GM12878 (cell line): ENCODE measurements at regions not wholly inside any gene's neighbourhood (a gene's known extent, or its start where the extent isn't known, plus 50 kb on each side); places are given as distances from the start of the nearest gene placed in this dataset.

ENCODE experiments used
- BRCA1 ChIP-seq: IDR thresholded peaks from 2 replicates; pipeline ENCODE4 v1.6.1; 2011; ENCODE audit warnings: low read depth, low read length, improper control_type of control experiment
- CBX5 ChIP-seq: sonication (generic); IDR thresholded peaks from 2 replicates; pipeline ENCODE4 v1.6.1; 2016; ENCODE audit warnings: low read depth, moderate library complexity, mild to moderate bottlenecking, inconsistent platforms
- CHD2 ChIP-seq: IDR thresholded peaks from 2 replicates; pipeline ENCODE4 v1.6.1; 2011; ENCODE audit warnings: low read depth, low read length, improper control_type of control experiment, borderline replicate concordance
- CREB1 ChIP-seq: IDR thresholded peaks from 2 replicates; pipeline ENCODE4 v1.6.1; 2012; ENCODE audit warnings: low read depth, mild to moderate bottlenecking, inconsistent platforms
- EP300 ChIP-seq, 2 experiments: fragments of 150-350 bp in 1 of 2; IDR thresholded peaks; 2 replicates each; pipeline ENCODE4 v1.6.1; 2011 to 2012; ENCODE audit warnings: low read depth in 2 of 2, low read length in 2 of 2, borderline replicate concordance in 1 of 2, improper control_type of control experiment in 1 of 2, inconsistent platforms in 1 of 2; ENCODE audit not compliant: control insufficient read depth in 1 of 2
- ESRRA ChIP-seq: IDR thresholded peaks from 2 replicates; pipeline ENCODE4 v1.6.1; 2012; ENCODE audit warnings: mild to moderate bottlenecking, low read length, improper control_type of control experiment
- FOS ChIP-seq: IDR thresholded peaks from 3 replicates; pipeline ENCODE4 v1.6.1; 2011; ENCODE audit warnings: borderline replicate concordance; ENCODE audit not compliant: insufficient read length; ENCODE audit errors: extremely low read depth
- JUNB ChIP-seq: IDR thresholded peaks from 2 replicates; pipeline ENCODE4 v1.6.1; 2016; ENCODE audit warnings: antibody characterized with exemption, mild to moderate bottlenecking
- MTA3 ChIP-seq: IDR thresholded peaks from 2 replicates; pipeline ENCODE4 v1.6.1; 2012; ENCODE audit warnings: low read length, inconsistent platforms, borderline replicate concordance
- NRF1 ChIP-seq: conservative IDR thresholded peaks from 2 replicates; pipeline ENCODE4 v1.6.1; 2011; ENCODE audit warnings: mild to moderate bottlenecking, low read depth, low read length, improper control_type of control experiment
- RAD21 ChIP-seq: IDR thresholded peaks from 2 replicates; pipeline ENCODE4 v1.6.1; 2011; ENCODE audit warnings: mild to moderate bottlenecking, low read depth, low read length, moderate library complexity; ENCODE audit not compliant: insufficient read depth
- STAT1 ChIP-seq: fragments of 450-650 bp; conservative IDR thresholded peaks from 2 replicates; pipeline ENCODE4 v1.6.1; 2014; ENCODE audit warnings: antibody characterized with exemption, mild to moderate bottlenecking
- STAT3 ChIP-seq: IDR thresholded peaks from 2 replicates; pipeline ENCODE4 v1.6.1; 2011; ENCODE audit warnings: low read depth, low read length, improper control_type of control experiment
- TBL1XR1 ChIP-seq: IDR thresholded peaks from 2 replicates; pipeline ENCODE4 v1.6.1; 2012; ENCODE audit warnings: low read depth, low read length, improper control_type of control experiment
- TCF7 ChIP-seq: IDR thresholded peaks from 2 replicates; pipeline ENCODE4 v1.6.1; 2014; ENCODE audit warnings: antibody characterized with exemption, borderline replicate concordance
- ZNF24 ChIP-seq: fragments of 450-650 bp; IDR thresholded peaks from 2 replicates; pipeline ENCODE4 v1.6.1; 2017; ENCODE audit warnings: antibody characterized with exemption, mild to moderate bottlenecking
- ZZZ3 ChIP-seq: IDR thresholded peaks from 2 replicates; pipeline ENCODE4 v1.6.1; 2011; ENCODE audit warnings: low read depth; ENCODE audit not compliant: control insufficient read depth, insufficient read length
- TF ChIP-seq, protein P1 (sequence below): fragments of 450-650 bp; IDR thresholded peaks from 2 replicates; pipeline ENCODE4 v1.6.1; 2017; ENCODE audit warnings: mild to moderate bottlenecking, moderate library complexity
- TF ChIP-seq, protein P2 (sequence below): IDR thresholded peaks from 2 replicates; pipeline ENCODE4 v1.6.1; 2011; ENCODE audit warnings: borderline replicate concordance, low read depth, mild to moderate bottlenecking, moderate library complexity, mixed read lengths, low read length; ENCODE audit not compliant: insufficient read depth; ENCODE audit errors: extremely low read length
- TF ChIP-seq, protein P3 (sequence below): IDR thresholded peaks from 2 replicates; pipeline ENCODE4 v1.6.1; 2011; ENCODE audit warnings: borderline replicate concordance, low read depth, mild to moderate bottlenecking, moderate library complexity, low read length; ENCODE audit not compliant: insufficient read depth, poor library complexity, severe bottlenecking
- TF ChIP-seq, protein P4 (sequence below): fragments of 450-650 bp; formaldehyde crosslinking; IDR thresholded peaks from 2 replicates; pipeline ENCODE4 v1.4.0; 2022; ENCODE audit warnings: mild to moderate bottlenecking, moderate library complexity

DNA sequence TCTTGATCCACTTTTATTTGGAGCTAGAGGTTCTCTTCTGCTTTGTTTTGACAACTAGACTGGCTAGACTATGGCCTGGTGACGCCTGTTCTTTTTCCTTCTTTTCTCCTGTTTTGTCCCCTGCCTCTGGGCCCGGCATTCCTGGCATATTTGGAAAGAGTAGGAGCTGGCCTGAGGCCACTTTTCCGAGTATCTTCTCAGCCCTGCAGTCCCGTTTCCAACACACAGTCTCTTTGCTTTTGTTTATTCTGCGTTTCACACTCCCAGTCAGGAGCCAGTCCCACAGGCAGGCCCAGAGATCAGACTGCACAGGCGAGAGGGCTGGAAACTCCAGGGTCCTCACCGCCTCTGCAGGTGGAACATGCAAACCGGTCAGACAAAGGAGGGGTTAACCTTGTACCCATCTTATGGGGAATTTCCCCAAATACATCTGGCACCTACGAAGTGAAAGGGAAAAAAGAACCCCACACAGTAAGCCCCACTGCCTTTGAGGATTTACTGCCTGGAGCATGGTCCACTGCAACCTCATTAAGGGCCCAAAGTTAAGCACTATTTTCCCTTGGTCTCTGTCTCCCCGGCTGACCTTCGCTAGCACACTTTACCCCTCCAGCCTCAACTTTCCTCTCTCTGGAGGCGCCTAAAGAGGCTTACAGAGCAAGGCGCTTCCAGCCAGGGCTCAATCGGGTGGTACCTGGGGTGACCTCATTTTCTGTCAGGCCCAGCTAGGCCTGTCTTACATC lies 141.1 kb downstream of the TOMM20 start (continued):
- TF ChIP-seq ZZZ3 (no peak), JUNB (no peak; the same call in 1 of the 2 replicates), STAT1 (no peak), CHD2 (no peak), TBL1XR1 (no peak), NRF1 (no peak), FOS (no peak), ESRRA (no peak), TCF7 (no peak), RAD21 (no peak), CREB1 (no peak), EP300 (IDR thresholded peaks at IDR 0.05; ENCODE audit: borderline replicate concordance in 1 of 2, control insufficient read depth in 1 of 2, low read depth in 2 of 2, low read length in 2 of 2) (peak in 1 of 2 experiments; percentile 24; a peak in 1 of 4 replicates), MTA3 (no peak), CBX5 (no peak), ZNF24 (no peak), BRCA1 (no peak), STAT3 (no peak)
- TF ChIP-seq, protein P1, sequence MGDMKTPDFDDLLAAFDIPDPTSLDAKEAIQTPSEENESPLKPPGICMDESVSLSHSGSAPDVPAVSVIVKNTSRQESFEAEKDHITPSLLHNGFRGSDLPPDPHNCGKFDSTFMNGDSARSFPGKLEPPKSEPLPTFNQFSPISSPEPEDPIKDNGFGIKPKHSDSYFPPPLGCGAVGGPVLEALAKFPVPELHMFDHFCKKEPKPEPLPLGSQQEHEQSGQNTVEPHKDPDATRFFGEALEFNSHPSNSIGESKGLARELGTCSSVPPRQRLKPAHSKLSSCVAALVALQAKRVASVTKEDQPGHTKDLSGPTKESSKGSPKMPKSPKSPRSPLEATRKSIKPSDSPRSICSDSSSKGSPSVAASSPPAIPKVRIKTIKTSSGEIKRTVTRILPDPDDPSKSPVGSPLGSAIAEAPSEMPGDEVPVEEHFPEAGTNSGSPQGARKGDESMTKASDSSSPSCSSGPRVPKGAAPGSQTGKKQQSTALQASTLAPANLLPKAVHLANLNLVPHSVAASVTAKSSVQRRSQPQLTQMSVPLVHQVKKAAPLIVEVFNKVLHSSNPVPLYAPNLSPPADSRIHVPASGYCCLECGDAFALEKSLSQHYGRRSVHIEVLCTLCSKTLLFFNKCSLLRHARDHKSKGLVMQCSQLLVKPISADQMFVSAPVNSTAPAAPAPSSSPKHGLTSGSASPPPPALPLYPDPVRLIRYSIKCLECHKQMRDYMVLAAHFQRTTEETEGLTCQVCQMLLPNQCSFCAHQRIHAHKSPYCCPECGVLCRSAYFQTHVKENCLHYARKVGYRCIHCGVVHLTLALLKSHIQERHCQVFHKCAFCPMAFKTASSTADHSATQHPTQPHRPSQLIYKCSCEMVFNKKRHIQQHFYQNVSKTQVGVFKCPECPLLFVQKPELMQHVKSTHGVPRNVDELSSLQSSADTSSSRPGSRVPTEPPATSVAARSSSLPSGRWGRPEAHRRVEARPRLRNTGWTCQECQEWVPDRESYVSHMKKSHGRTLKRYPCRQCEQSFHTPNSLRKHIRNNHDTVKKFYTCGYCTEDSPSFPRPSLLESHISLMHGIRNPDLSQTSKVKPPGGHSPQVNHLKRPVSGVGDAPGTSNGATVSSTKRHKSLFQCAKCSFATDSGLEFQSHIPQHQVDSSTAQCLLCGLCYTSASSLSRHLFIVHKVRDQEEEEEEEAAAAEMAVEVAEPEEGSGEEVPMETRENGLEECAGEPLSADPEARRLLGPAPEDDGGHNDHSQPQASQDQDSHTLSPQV, result no peak
- TF ChIP-seq, protein P2, sequence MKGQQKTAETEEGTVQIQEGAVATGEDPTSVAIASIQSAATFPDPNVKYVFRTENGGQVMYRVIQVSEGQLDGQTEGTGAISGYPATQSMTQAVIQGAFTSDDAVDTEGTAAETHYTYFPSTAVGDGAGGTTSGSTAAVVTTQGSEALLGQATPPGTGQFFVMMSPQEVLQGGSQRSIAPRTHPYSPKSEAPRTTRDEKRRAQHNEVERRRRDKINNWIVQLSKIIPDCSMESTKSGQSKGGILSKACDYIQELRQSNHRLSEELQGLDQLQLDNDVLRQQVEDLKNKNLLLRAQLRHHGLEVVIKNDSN, result no peak
- TF ChIP-seq, protein P3, sequence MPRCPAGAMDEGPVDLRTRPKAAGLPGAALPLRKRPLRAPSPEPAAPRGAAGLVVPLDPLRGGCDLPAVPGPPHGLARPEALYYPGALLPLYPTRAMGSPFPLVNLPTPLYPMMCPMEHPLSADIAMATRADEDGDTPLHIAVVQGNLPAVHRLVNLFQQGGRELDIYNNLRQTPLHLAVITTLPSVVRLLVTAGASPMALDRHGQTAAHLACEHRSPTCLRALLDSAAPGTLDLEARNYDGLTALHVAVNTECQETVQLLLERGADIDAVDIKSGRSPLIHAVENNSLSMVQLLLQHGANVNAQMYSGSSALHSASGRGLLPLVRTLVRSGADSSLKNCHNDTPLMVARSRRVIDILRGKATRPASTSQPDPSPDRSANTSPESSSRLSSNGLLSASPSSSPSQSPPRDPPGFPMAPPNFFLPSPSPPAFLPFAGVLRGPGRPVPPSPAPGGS, result peak; percentile 78
- TF ChIP-seq, protein P4, sequence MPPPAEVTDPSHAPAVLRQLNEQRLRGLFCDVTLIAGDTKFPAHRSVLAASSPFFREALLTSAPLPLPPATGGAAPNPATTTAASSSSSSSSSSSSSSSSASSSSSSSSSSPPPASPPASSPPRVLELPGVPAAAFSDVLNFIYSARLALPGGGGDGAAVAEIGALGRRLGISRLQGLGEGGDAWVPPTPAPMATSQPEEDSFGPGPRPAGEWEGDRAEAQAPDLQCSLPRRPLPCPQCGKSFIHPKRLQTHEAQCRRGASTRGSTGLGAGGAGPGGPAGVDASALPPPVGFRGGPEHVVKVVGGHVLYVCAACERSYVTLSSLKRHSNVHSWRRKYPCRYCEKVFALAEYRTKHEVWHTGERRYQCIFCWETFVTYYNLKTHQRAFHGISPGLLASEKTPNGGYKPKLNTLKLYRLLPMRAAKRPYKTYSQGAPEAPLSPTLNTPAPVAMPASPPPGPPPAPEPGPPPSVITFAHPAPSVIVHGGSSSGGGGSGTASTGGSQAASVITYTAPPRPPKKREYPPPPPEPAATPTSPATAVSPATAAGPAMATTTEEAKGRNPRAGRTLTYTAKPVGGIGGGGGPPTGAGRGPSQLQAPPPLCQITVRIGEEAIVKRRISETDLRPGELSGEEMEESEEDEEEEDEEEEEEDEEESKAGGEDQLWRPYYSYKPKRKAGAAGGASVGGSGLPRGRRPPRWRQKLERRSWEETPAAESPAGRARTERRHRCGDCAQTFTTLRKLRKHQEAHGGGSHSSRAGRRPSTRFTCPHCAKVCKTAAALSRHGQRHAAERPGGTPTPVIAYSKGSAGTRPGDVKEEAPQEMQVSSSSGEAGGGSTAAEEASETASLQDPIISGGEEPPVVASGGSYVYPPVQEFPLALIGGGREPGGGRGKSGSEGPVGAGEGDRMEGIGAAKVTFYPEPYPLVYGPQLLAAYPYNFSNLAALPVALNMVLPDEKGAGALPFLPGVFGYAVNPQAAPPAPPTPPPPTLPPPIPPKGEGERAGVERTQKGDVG, result no peak
